GM18951 (cell line): ENCODE measurements at regions not wholly inside any gene's neighbourhood (a gene's known extent, or its start where the extent isn't known, plus 50 kb on each side); places are given as distances from the start of the nearest gene placed in this dataset.

Experiments
- POLR2A ChIP-seq: IDR thresholded peaks from 4 replicates; pipeline ENCODE4 v1.6.1; 2011; ENCODE audit warnings: mild to moderate bottlenecking; ENCODE audit not compliant: insufficient read length, insufficient read depth; ENCODE audit errors: extremely low read depth
- in situ Hi-C: fragments of 300-500 bp; cut with MboI; formaldehyde crosslinking; loops from one replicate; pipeline ENCODE4 v1.12.0; 2022; ENCODE audit warnings: low sequenced_read_pairs, mixed read lengths, inconsistent platforms; ENCODE audit not compliant: unreplicated experiment

DNA sequence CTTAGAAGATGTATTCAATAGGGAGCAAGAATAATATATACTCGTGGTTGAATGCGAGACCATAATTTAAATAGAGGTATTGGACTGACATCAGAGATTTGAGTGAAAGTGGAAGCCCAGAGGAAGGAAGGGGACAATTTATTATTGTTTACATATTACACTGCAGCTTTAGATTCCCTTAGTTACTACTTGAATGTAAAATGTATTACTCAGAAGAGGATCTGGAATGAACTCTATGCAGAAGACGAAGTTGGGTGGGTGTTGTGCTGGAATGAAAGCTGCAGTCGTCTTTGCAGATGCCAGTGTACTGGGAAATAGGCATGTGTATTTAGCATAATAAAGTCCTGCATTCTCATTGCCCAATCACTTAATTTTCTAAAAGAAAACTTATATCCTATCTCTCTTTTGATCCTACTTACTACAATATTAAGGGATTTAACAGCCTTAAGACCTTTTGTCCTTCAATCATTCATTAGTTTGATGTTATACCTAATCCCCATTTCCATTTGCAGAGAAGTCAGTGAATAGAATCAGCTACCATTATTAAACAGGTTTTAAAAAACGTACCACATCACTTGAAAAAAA is 570.7 kb upstream of the WWC1 start:
- TF ChIP-seq POLR2A = no peak
- in situ Hi-C loops = loop anchor here (10.0 kb wide), 1 partner anchor 494 kb away; no protein-coding TSS in a partner anchor

DNA sequence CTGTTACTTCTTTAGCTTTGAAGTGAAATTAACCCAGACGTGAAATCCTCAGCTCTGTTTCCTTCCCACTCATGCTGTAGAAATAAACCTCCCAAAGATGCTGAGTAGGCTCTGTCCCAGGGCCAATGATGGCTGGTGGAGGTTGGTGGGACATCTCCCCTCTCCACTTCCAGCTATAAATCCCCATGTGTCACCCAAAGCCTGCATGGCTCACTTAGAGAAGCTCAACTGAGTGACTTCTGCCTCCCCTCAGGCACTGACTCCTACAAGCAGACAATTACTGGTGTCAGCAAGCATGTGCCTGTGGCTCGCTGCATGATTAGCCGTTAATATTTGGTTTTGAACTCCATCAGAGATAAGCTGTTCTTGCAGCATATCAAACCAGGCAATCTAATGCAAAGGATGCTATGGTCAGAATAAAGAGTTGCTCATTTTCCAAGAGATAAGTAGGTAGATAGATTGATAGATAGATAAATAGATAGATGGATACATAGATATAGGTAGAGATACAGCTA is 569.5 kb upstream of the WWC1 start:
- no peak for TF ChIP-seq POLR2A
- in situ Hi-C loops = loop anchor here (10.0 kb wide), 1 partner anchor 493 kb away; no protein-coding TSS in a partner anchor

DNA sequence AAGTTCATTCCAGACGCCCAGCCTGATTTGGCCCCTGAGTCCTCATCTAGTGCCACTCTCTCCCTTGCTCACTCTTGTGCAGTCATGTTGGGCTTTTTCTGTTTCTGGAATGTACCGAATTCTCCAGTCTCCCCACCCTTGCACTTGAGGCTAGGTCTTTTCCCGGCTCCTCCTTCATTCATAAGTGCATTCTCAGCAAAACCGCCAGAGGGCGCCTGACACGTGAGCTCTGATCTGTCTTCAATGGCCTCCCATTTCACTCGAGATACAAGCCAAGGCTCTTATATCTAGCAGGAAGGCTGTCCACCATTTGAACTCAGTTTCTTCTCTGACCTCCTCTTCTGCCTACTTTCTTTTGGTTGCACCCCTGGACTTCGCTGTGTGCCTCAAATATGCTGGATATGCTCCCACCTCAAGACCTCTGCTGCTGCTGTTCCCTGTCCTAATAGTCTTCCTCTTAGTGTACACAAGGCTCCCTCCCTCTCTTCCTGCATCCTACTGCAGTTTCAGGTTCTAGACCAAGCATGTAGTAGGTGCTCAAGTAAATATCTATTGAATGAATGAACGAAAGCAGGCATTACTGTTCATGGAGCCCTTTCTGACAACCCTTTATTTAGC is 568.1 kb upstream of the WWC1 start:
- TF ChIP-seq POLR2A = no peak
- in situ Hi-C loops = loop anchor here (10.0 kb wide), 1 partner anchor 491 kb away; no protein-coding TSS in a partner anchor

DNA sequence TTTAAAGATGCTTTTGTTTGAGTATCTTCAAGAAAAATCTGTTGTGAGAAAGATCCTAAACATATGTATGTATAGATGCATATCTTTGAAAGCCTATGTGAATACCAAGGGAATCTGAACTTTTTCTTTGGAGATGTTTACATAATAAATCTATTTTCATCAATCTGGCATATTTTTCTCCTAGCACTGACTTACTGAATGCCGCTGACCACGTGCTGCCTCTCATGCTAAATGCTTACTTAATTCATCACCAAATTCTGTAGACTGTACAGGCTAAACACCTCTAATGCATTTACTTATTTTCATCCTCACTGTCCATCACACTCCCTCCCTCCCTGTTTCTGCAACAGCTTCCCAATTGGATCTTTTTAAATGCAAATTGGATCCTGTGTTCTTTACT is 566.2 kb upstream of the WWC1 start:
- TF ChIP-seq POLR2A = no peak
- in situ Hi-C loops = loop anchor here (10.0 kb wide), 1 partner anchor 490 kb away; no protein-coding TSS in a partner anchor

DNA sequence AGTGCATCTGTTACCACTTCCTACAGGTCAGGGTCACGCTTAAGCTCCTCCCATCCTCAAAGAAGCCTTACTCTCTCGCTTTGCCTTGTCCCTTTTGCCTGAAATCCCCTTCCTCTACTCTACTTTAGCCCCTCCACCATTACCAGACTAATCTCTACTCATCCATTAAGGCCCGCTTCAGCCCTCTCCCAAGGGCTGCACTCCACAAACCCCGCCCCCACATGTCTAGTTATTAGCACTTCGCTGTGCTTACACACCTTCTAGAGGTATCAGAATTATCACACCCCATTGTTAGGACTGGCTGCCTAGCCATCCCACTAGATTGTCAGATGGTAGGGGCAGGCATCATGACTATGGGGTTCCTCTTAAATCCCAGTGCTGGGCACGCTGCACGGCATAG is 565.7 kb upstream of the WWC1 start:
- in situ Hi-C loops = loop anchor here (10.0 kb wide), 1 partner anchor 489 kb away; no protein-coding TSS in a partner anchor
- no peak for TF ChIP-seq POLR2A

DNA sequence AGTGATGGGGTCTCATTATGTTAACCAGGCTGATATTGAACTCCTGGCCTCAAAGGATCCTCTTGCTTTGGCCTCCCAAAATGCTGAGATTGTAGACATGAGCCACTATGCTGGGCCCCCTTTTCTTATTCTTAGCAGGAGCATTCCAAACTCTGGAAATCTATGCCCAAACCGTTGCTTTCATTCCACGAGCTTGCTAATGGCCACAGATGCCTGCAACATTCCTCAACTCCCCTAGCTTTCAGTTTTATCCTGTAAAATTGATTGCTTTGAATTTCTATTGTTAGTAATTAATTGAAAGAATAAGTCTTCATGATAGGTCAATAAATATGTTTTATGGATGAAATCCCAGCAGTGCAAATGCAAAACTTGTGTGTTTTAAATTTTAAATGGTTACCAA is 564.8 kb upstream of the WWC1 start:
- TF ChIP-seq POLR2A = no peak
- in situ Hi-C loops = loop anchor here (10.0 kb wide), 1 partner anchor 488 kb away; no protein-coding TSS in a partner anchor

DNA sequence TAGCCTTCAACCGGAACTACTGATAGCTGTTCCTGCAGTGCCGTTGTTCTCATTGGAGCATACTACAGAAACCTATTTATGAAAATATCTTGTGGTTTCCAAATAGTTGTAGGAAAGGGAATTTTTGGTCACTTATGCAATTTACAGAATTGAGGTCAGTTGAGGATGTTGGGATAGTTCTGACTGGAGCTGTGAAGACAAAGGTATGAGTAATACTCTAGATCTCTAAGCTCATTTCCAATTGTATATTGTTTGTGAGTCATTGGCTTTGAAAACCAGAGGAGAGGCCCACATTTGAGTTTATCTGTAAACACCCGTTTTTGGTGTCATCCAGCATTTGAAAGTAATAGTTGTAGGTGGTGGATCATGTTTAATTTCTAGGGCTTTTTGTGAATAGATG is 561.3 kb upstream of the WWC1 start:
- TF ChIP-seq POLR2A = no peak
- in situ Hi-C loops = no loop called here

DNA sequence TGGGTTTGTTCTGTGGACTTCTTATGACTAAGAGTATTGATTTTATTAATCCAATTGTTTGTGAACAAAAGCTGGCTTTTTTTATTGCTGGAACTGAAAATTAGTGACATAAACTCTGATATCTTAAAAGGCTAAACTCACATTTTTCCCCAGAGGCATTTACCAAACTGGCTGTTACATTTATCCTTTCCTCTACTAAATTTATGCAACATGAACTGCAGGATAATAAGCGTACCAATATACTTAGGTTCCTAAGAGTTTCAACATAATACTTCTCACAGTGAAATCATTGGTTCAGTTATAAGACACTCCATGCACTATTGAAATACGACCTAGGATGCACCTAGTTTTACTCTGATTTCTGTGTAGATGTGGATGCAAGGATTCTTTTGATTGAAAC is 560.8 kb upstream of the WWC1 start:
- no peak for TF ChIP-seq POLR2A

DNA sequence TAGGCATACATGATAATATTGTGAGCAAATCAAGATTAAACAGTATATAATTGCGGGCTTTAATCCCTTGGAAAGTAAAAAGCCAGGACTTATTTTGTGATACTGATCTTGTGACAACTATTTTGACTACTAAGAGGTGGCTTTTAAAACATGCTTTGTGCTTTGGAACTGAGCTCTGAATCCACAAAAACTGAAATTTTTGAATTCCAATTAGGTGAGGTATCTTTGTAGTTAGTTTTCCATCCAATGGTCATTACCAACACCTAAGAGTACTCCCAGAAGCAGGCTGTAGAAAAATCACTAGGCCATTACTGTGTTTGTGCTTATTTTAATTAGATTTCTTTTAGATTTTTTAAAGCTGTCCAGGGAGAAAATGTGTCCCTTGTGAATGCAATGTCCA is 559.5 kb upstream of the WWC1 start:
- in situ Hi-C loops = no loop called here

More for the DNA sequence above, 560.8 kb upstream of the WWC1 start:
- in situ Hi-C loops = no loop called here

DNA sequence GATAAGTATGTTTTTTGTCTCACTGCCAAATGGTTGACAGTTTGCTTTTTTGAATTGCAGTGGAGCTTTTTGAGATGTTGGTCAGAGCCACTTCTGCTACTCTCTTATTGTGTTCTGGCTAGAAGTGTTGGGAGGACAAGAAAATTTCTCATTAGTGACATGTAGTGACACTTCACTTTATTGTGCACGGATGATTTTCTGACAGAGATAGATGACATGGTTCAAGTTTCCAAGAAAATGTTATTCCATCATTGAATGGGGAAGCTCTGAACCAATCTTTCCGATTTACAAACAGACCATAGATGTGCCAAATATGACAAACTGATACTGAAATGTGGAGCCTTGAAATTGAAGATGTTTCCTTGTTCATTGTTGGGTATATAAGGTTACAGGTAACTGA is 558.9 kb upstream of the WWC1 start:
- in situ Hi-C loops = no loop called here
- TF ChIP-seq POLR2A = no peak

More for the DNA sequence above, 559.5 kb upstream of the WWC1 start:
- no peak for TF ChIP-seq POLR2A

DNA sequence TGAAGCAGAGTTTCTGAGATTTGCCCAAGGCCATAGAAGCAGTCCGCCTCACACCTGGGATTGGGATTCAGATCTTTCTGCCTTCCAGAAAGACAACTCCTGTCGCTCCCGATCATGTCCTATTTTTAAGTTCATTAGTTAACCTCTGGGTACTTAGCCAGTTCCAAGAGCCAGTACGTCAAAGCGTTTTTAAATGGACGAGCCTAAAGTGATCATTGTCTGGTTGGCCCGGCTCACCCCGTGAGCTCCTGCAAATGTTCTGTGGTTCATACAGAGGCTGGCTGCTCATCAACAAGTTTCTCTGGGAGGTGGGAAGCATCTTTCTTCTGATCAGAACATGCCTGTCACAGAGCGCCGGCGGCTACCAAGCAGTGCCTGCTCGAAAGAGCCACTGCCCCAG is 554.5 kb upstream of the WWC1 start:
- in situ Hi-C loops = no loop called here
- TF ChIP-seq POLR2A = no peak

DNA sequence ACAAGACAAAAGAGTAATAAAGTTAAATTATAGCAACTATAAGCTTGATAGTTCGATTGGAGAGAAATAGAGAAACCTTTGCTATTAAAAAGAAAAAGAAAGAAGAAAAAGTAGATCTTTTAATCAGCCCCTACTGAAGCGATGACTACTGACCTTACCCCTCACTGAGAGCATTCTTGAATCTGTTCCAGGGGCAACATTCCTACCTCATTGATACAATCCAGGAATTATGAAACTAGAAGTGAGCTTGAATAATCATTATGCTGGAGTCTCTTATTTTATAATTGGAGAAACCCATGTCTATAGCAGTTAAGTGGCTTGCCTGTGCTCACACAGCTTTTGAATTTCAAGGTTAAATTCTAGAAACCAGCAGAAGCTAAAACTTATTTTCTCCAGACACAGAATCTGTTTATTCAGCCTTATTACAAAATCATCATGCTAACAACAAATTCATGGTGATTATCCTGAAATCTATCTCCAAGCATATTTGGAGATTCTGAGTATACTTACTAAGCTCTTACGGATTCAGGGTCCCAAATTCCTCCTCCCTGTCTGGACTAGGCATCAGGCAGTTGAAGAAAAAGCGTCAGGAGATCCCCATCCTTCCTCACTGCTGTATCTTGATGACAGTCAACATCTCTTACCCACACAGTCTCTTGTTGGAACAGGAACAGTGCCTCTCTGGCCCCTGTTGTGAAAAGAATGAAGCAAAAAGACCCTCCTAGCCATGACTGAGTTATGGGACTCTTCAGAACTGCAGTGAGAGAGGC is 547.6 kb upstream of the WWC1 start:
- no peak for TF ChIP-seq POLR2A
- in situ Hi-C loops = no loop called here

DNA sequence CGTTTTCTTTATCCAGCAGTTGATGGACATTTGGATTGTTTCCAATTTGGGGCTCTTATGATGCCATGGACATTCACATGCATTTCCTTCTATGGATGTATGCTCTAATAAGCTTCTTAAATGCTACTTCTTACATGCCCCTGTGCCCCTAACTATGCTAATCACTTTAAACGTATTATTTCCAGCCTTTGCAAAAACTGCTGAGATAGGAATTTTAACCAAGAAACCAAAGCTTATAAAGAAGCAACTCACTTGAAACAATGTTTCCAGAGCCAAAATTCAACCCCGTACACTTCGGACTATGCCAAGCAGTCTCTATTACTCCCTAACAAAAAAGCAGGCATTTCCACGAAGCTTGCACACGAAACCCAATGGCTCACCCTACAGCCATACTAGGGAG is 545.6 kb upstream of the WWC1 start:
- no peak for TF ChIP-seq POLR2A
- in situ Hi-C loops = no loop called here
